ENCODE measurements at regions not wholly inside any gene's neighbourhood (a gene's known extent, or its start where the extent isn't known, plus 50 kb on each side); places are given as distances from the start of the nearest gene placed in this dataset.

DNA sequence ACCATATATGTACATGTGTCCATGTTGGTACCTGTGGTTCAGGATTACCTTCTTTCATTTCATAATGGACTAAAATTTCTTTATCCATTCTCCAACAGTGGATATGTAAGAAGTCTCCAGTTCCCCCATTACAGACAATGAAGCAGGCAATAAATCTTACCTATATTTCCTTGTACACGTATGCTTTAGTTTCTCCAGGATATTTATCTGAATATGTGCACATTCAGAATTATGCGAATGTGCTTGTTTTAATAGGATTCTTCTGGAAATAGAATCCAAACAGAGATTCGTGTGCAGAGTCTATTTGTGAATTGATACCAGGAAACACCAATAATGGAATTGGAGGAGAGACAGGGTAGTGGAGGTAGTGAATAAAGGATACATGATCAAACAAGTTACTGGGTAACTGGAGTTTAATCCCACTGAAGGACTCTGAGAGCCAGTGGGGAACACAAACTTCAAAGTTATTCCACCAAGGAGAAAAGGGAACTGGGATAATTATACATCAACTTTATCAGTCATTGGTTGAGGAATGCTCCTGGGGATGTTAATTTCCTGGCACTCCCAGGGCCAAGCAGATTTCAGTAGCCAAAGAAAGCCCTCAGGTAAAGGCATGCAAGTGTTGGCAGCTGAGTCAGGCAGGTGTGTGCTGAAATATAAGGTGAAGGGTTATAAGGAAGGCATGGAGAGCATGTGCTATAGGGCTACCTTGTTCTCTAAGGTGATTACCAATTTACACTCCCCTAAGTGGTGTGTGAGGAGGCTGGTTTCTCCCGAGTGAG is 374.9 kb upstream of the PBX1 start:
- TF ChIP-seq, protein P1, sequence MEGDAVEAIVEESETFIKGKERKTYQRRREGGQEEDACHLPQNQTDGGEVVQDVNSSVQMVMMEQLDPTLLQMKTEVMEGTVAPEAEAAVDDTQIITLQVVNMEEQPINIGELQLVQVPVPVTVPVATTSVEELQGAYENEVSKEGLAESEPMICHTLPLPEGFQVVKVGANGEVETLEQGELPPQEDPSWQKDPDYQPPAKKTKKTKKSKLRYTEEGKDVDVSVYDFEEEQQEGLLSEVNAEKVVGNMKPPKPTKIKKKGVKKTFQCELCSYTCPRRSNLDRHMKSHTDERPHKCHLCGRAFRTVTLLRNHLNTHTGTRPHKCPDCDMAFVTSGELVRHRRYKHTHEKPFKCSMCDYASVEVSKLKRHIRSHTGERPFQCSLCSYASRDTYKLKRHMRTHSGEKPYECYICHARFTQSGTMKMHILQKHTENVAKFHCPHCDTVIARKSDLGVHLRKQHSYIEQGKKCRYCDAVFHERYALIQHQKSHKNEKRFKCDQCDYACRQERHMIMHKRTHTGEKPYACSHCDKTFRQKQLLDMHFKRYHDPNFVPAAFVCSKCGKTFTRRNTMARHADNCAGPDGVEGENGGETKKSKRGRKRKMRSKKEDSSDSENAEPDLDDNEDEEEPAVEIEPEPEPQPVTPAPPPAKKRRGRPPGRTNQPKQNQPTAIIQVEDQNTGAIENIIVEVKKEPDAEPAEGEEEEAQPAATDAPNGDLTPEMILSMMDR (IDR thresholded peaks at IDR 0.05) = no peak
- no peak for TF ChIP-seq POLR2A (IDR thresholded peaks at IDR 0.05)

All from right lobe of liver (tissue), 4 donors.